GM19467 (cell line): ENCODE measurements at regions not wholly inside any gene's neighbourhood (a gene's known extent, or its start where the extent isn't known, plus 50 kb on each side); places are given as distances from the start of the nearest gene placed in this dataset.
"Not testable (repeated sequence)": the region's sequence is repeated elsewhere in the genome, so short reads cannot be mapped to it uniquely, and the experiment has no call there.

Source experiments
- ATAC-seq: cut with Tn5 transposase; IDR thresholded peaks from one replicate; pipeline ENCODE4 v1.9.1; 2021; ENCODE audit warnings: mild to moderate bottlenecking, moderate library complexity; ENCODE audit not compliant: unreplicated experiment

DNA sequence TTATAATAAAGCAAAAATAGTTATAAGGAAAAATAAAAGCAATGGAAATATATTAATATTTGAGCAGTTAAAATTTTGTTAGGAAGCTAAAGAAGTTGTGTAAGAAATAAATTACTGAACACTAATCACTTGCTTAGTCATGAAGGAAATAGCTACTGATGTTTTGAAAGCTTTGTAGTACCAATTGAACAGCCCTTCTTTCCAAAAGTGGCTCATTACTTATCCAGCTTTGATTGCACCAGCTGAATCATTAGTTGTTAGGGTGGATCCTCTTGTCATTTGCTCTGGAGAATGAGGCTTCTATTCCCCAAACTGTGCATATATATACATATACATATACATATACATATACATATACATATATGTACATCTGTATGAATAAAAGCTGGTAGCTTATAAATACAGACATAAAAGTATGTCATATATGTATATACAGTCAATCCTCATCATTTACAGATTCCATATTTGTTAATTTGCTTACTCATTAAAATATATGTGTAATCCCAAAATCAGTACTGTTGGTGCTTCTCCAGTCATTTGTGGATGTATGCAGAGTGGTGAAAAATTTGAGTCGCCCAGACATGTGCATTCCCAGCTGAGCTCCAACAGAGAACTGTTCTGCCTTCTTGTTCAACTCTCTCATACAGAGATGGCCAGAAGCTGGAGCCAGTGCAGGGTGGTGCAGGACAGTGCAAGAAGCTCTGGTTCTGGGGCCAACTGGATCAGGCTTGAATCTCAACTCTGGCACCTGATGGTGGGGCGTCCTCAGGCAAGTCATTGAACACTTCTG lies 214.1 kb downstream of the RPAP3 start:
- ATAC-seq = no peak

DNA sequence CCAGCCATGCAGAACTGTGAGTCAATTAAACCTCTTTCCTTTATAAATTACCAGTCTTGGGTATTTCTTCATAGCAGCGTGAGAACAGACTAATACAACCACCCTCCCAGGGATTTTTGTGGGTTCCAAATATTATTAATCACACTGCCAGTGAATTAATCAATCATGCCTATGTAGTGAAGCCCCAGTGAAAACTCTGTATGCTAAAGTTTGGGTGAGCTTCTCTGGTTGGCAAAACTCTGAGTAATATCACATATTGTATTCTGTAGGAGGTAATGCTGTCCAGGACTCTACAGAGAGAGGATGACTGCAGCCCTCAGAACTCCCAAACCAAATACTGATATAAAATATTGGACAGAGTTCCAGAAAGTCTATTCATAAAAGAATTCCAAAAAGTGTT lies 216.9 kb downstream of the RPAP3 start:
- ATAC-seq = no peak

DNA sequence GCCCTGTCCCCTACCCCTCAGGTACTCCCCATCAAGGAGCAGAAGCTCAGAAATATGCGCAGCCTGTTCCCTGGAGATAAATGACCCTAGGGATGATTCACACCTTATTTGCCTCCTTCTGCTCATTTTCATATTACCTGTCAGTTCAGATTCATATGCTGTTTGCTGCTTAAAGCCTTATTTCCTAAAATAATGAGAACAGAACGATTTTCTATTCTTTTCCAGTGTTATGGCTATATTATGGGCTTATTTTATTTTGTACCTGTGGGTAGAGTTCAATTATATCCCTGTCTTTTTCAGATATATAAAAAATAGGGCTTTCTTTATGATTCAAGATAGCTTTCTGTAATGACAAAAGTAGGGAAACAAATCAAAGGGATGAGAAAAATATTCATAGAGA lies 224.8 kb downstream of the RPAP3 start:
- no peak for ATAC-seq

DNA sequence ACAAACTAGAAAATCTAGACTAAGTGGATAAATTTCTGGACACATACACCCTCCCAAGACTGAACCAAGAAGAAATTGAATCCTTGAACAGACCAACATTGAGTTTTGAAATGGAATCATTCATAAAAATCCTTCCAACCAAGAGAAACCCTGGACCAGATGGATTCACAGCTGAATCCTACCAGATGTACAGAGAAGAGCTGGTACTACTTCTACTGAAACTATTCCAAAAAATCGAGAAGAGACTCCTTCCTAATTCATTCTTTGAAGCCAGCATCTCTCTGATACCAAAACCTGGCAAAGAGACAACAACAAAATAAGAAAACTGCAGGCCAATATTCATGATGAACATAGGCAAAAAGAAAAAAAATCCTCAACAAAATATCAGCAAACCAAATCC lies 227.4 kb downstream of the RPAP3 start:
- ATAC-seq = no peak

DNA sequence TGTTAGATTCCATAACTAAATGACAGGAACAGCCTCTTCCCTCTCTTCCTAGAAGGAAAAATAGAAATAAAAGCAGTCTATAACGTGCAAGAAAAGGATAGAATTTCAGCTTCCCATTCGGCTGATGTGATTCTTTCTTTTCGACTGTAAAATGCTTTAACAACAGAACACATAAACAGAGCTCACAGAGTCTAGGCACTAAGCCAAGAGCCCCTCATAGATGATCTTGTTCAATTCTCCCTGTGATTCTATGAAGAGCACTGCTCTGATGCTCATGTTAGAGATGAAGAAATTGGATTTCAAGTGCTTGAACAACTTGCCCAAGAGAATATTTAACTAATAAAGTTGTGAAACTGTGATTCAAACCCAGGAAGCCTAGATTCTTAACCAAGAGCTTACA lies 232.7 kb downstream of the RPAP3 start:
- no peak for ATAC-seq

DNA sequence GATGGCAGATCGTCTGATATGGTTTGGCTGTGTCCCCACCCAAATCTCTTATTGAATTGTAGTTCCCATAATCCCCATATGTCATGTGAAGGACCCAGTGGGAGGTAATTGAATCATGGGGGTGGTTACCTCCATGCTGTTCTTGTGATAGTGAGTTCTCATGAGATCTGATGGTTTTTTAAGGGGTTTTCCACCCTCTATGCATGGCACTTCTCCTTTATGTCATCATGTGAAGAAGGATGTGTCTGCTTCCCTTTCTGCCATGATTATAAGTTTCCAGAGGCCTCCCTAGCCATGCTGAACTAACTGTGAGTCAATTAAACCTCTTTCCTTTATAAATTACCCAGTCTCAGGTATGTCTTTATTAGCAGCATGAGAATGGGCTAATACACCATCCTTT lies 235.5 kb downstream of the RPAP3 start:
- ATAC-seq = not testable (repeated sequence)

DNA sequence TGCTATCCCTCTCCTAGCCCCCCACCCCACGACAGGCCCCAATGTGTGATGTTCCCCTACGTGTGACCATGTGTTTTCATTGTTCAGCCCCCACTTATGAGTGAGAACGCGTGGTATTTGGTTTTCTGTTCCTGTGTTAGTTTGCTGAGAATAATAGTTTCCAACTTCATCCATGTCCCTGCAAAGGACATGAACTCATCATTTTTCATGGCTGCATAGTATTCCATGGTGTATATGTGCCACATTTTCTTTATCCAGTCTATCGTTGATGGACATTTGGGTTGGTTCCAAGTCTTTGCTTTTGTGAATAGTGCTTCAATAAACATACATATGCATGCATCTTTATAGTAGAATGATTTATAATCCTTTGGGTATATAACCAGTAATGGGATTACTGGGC lies 241.9 kb downstream of the RPAP3 start:
- ATAC-seq = not testable (repeated sequence)

DNA sequence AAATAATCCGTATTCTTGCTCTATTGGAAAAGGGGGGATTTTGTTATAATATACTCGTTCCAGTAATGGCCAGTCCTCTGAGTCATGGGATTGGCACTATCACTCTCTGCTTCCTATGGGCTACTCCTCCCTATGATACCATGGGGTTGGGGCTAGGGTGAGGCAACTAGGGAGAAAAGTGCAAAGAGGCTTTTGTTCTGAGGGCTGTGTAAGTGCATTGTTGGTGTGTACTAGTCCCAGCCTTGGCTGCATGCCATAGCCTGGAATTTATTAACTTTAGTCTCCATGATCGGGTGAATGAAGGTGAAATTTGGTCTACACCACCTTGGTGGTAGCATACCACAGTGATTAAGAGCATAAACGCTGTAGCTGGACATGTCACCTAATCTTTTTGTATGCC lies 247.6 kb downstream of the RPAP3 start:
- no peak for ATAC-seq

DNA sequence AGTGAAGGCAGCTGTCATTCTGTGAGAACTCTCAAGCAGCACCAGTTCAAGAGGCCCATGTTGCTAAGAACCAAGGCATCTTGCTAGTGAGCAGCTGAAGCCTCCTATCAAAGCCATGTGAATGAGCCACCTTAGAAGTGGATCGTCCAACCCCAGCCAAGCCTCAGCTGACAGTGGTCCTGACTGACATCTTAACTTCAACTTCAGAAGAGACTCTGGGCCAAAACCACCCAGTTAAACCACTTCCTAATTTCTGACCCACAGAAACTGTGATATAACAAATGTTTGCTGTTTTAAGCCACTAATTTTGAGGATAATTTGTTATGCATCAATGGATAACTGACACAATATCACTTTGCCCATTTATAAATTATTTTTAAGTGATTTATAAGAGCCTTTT lies 256.0 kb downstream of the RPAP3 start:
- no peak for ATAC-seq

DNA sequence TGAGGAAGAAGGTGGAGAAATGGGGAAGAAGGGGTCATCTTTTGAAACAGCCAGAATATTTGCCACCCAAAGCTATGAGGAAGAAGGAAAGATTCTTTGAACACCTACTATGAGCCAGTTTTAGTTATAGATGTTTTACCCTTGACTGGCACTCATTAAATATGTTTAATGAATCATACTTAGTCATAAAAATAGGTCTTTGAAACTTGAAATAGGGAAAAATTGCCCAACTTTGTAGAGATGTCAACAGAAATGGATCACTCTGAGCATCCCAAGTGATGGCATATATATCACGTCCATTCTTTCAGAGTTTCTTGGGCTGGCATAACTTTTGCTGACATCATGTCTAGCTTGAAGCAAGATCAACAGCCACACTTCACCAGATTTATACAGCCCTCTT lies 263.5 kb downstream of the RPAP3 start:
- no peak for ATAC-seq

DNA sequence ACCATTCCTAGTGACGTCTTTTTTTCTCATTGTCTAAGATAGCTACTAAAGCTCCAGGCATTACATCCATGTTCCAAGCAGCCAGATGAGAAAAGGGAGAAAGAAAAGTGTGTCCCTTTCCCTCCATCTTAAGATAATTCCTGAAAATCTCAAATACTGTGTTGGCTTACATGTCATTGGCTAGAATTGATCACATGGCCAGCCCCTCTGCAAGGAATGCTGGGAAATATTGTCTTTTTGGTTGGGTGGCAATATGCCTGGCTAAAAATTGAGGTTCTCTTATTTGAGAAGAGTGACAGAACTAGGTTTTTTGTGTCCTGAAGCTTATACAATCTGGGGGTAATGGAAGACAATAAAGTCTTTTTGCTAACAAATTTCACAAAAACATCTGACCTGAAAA lies 264.3 kb downstream of the RPAP3 start:
- no peak for ATAC-seq

DNA sequence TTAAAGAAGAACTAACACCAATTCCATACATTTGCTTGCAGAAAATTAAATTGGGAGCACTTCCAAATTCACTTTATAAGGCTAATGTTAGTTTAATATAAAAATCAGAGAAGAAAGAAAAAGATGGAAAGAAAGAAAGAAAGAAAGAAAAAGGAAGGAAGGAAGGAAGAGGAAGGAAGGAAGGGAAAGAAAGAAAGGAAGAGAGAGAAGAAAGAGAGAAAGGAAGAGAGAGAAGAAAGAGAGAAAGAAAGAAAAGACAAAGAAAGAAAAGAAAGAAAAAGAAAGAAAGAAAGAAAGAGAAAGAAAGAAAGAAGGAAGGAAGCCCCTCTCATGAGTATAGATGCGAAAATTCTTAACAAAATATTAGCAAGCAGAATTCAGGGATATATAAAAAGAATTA lies 267.7 kb downstream of the RPAP3 start:
- ATAC-seq = no peak

DNA sequence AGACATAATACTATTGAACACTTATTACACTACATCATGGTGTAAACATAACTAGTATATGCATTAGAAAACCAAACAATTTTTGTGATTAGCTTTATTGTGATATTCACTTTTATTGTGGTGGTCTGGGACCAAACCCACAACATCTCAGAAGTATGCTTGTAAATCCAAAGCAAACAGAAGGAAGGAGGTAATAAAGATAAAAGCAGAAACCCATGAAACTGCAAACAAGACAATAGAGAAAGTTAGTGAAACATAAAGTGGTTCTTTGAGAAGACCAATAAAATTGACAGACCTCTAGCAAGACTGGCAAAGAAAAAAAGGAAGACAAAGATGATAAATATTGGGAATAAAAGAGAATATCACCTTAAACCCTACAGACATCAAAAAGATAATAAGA lies 268.3 kb downstream of the RPAP3 start:
- no peak for ATAC-seq

DNA sequence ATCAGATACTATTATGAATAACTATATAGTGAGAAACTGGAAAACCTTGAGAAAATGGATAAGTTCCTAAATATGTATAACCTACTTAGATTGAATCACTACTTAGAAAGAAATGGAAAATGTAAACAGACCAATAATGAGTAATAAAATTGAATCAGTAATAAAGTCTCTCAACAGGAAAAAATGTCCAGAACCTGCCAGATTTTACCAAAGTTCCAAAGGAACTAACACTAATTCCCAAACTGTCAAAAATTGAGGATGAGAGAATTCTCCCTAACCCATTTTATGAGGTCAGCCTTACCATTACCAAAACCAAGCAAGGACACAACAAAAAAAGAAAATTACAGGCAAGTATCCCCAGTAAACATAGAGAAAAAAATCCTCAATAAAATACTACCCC lies 272.0 kb downstream of the RPAP3 start:
- ATAC-seq = no peak

DNA sequence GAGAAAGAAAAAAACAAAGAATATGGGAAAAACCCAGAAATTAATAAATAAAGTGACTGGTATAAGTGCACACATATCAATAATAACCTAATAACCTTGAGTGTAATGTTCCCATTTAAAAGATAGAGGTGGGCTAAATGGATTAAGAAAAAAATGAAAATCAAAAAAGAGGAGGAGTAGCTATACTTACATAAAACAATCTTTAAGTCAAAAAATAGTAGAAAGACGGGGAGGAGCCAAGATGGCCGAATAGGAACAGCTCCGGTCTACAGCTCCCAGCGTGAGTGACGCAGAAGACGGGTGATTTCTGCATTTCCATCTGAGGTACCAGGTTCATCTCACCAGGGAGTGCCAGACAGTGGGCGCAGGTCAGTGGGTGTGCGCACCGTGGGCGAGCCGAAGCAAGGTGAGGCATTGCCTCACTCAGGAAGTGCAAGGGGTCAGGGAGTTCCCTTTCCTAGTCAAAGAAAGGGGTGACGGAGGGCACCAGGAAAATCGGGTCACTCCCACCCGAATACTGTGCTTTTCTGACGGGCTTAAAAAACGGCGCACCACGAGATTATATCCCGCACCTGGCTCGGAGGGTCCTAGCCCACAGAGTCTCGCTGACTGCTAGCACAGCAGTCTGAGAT lies 279.0 kb downstream of the RPAP3 start:
- not testable (repeated sequence) for ATAC-seq

DNA sequence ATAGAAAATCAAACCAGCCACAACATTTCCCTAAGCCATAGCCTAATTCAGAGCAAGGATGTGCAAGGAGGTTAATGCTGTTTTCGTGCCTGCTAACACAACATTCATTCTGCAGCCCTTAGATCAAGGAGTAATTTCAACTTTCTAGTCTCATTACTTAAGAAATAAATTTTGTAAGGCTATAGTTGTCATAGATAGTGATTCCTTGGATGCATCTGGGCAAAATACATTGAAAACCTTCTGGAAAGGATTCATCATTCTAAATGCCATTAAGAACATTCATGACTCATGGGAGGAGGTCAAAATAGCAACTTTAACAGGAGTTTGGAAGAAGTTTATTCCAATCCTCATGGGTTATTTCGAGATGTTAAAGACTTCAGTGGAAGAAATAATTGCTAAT lies 283.2 kb downstream of the RPAP3 start:
- ATAC-seq = no peak

DNA sequence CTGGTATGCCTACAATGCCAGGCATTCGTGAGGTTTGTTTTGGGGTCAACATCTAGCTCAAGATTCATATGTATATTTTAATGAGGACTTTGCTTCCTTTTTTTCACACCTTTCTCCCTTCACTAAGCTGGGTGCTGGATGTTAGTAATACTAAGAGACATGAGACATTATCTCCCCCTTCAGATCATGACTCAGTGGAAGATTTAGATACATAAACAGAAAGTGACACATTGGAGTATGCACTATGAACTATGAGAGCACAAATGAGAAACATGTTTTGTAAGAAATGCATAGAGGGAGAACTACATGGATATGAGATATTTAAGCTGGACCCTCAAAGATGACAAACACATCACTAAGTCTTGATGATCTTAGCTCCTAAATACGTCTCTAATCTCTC lies 286.3 kb downstream of the RPAP3 start:
- ATAC-seq = no peak

DNA sequence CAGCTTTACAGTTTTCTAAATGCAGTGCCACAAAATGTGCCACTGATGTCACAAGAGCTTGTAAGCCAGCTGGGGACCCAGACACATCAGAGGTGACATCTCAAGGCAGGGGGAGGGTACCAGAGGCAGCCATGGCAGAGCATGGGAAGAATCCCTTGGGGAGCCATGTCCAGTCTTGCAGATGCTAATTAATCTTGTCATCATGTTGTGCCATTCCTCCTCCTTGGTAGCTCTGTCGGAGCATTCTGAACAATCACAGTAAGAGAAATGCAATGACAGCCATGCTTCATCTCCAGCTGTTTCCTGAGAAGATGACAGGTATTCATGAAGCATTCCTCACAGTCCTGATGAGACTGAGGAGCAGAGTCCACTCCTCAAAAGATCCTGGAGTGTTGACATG lies 287.9 kb downstream of the RPAP3 start:
- no peak for ATAC-seq

DNA sequence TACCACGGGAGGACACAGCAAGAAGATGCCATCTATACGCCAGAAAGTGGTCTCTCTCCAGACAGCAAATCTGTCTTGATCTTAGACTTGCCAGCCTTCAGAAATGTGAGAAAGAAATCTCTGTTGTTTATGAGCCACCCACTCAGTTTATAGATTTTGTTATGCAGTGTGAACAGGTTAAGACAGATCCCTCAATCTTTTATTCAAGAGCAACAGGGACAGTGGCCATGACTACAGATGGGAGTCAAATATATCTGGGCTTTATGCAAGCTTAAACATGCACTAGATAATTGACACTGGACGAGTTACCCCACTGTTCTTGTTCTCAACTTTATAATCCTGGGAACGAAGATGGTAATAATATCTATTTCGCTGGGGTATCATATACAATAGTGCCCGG lies 288.7 kb downstream of the RPAP3 start:
- no peak for ATAC-seq

DNA sequence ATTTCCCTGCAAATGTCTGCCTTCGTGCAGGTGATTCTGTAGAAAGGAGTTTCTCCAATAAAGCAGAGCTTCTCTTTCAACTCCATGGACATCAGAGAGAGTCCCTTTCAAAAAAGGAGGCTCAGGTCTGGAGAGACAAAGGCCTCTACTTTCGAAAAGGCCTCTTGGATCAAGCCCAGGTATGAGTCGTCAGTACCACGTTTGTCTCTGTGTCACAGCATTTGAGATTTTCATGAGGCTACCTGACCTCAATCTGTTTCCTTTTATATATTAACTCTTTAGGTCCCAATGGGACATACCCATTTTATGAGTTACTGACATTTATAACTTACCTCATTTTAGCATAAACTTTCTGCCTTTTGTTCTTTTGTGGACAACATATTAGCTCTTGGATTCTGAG lies 290.8 kb downstream of the RPAP3 start:
- ATAC-seq = no peak

DNA sequence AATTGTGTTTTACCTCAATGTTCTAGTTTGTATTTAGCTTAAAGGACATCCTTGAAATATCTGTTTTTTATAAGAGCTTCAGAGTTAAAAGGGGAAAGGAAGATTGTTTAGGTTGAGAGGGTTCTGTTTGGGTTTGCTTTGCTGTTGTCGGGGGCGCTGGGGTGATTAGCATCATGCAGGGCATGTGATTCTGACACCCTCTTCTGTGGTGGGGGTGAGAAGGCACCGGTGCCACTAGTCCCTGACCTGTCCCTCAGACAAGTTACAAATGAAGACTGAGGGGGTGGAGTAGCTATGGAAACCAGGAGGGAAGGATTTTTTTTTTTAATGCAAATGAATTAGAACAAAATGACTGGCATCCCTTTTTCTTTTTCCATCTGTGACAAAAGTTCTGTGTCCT lies 291.3 kb downstream of the RPAP3 start:
- no peak for ATAC-seq

DNA sequence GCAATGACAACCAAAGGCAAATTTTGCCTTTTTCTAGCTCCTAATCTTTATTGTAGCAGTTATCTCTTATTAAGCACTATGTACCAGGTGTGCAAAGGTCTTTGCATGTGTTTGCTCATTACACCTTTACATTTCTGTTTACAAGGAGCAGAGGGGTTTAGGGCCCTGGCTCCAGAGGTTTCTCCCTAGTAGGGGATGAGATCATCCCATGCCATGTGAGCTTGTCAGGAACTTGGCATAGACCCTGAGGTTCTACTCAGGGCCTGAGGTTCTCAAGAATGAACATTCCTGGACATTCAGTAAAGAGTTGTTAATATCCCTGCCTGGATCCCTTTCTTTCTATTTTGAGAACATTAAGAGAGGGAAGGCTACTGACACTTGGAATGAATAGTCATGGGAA lies 292.0 kb downstream of the RPAP3 start:
- no peak for ATAC-seq
